NB4 (cell line): ENCODE measurements at regions not wholly inside any gene's neighbourhood (a gene's known extent, or its start where the extent isn't known, plus 50 kb on each side); places are given as distances from the start of the nearest gene placed in this dataset.

Source experiments
- CTCF ChIP-seq: IDR thresholded peaks from one replicate; pipeline ENCODE4 v1.5.1; 2012; ENCODE audit warnings: low read depth, low read length
- POLR2A ChIP-seq: IDR thresholded peaks from 2 replicates; pipeline ENCODE4 v1.6.1; 2011; ENCODE audit warnings: mild to moderate bottlenecking; ENCODE audit not compliant: insufficient read length; ENCODE audit errors: extremely low read depth

- TF ChIP-seq POLR2A: no peak
- TF ChIP-seq CTCF: no peak
These were observed 73.4 kb upstream of the RGS2 start for GRCh38 chr1:192735298-192735915.
